Lower lobe of right lung (tissue), 2 donors: ENCODE measurements at regions not wholly inside any gene's neighbourhood (a gene's known extent, or its start where the extent isn't known, plus 50 kb on each side); places are given as distances from the start of the nearest gene placed in this dataset.

ENCODE experiments used
- ATAC-seq, 2 donors: fragments of 200-7000 bp; cut with Tn5 transposase; one replicate each; pipeline ENCODE4 v1.9.1; 2020 to 2022; ENCODE audit warnings: mild to moderate bottlenecking in 2 of 2, moderate library complexity in 2 of 2
- DNase-seq: peaks from one replicate; pipeline ENCODE4 v3.0.0-alpha.2; 2020
- H3K27ac ChIP-seq: fragments of 200-600 bp; one replicate; pipeline ENCODE4 v1.8.0; 2022
- H3K27me3 ChIP-seq: fragments of 200-600 bp; one replicate; pipeline ENCODE4 v1.8.0; 2022; ENCODE audit warnings: low read depth
- H3K36me3 ChIP-seq: fragments of 200-600 bp; one replicate; pipeline ENCODE4 v1.8.0; 2022; ENCODE audit warnings: mild to moderate bottlenecking
- H3K4me1 ChIP-seq: fragments of 200-600 bp; one replicate; pipeline ENCODE4 v1.8.0; 2022
- H3K4me3 ChIP-seq: fragments of 200-600 bp; one replicate; pipeline ENCODE4 v1.8.0; 2022; ENCODE audit warnings: mild to moderate bottlenecking
- H3K9me3 ChIP-seq: fragments of 200-600 bp; one replicate; pipeline ENCODE4 v1.8.0; 2022
- CTCF ChIP-seq: fragments of 200-600 bp; IDR thresholded peaks from one replicate; pipeline ENCODE4 v1.8.0; 2022; ENCODE audit warnings: antibody characterized with exemption, mild to moderate bottlenecking
- intact Hi-C: fragments of 100-400 bp; cut with DNase I; formaldehyde crosslinking; loops from one replicate; pipeline ENCODE4 v1.11.0; 2022
- donor health status: DM: no; HTN: yes; CAD: no; lungs with severe emphysema.

- Histone ChIP-seq H3K4me3 (no peak overlapping the region), H3K27me3 (no peaks in the 10 kb centered on the region), H3K36me3 (no peaks in the 10 kb centered on the region), H3K9me3 (no peaks in the 10 kb centered on the region), H3K27ac (no peak overlapping the region), H3K4me1 (no peaks in the 10 kb centered on the region)
- TF ChIP-seq CTCF = no peak
- intact Hi-C loops = no loop called here
- no peak for ATAC-seq
- no peak for DNase-seq
These were observed 810.6 kb downstream of the CDH11 start for GRCh38 chr16:64311241-64311640.

- H3K4me3 ChIP-seq = no peak overlapping the region
- no peaks in the 10 kb centered on the region for H3K36me3 ChIP-seq
- no peaks in the 10 kb centered on the region for H3K9me3 ChIP-seq
- no peak overlapping the region for H3K27ac ChIP-seq
- H3K27me3 ChIP-seq = no peaks in the 10 kb centered on the region
- DNase-seq = no peak
- intact Hi-C loops = no loop called here
- no peak for TF ChIP-seq CTCF
- no peaks in the 10 kb centered on the region for H3K4me1 ChIP-seq
- ATAC-seq = no peak
These were observed 812.3 kb downstream of the CDH11 start for GRCh38 chr16:64309398-64310110.

- DNase-seq = no peak
- ATAC-seq = no peak
- no peaks in the 10 kb centered on the region for H3K4me1 ChIP-seq
- H3K27me3 ChIP-seq = no peaks in the 10 kb centered on the region
- TF ChIP-seq CTCF = no peak
- H3K27ac ChIP-seq = no peak overlapping the region
- H3K36me3 ChIP-seq = no peaks in the 10 kb centered on the region
- intact Hi-C loops = no loop called here
- H3K4me3 ChIP-seq = no peak overlapping the region
- H3K9me3 ChIP-seq = no peaks in the 10 kb centered on the region
These were observed 813.1 kb downstream of the CDH11 start for GRCh38 chr16:64308721-64309120.

GRCh38 chr16:64307431-64307830, 814.4 kb downstream of the CDH11 start:
- Histone ChIP-seq H3K4me1 (no peaks in the 10 kb centered on the region), H3K27ac (no peak overlapping the region), H3K27me3 (no peaks in the 10 kb centered on the region), H3K9me3 (no peaks in the 10 kb centered on the region), H3K36me3 (no peaks in the 10 kb centered on the region), H3K4me3 (no peak overlapping the region)
- DNase-seq (no peak), ATAC-seq (no peak)
- intact Hi-C loops = no loop called here
- TF ChIP-seq CTCF = no peak

- Histone ChIP-seq H3K27ac (no peak overlapping the region), H3K36me3 (no peaks in the 10 kb centered on the region), H3K4me3 (no peak overlapping the region), H3K9me3 (no peaks in the 10 kb centered on the region), H3K27me3 (no peaks in the 10 kb centered on the region), H3K4me1 (no peaks in the 10 kb centered on the region)
- TF ChIP-seq CTCF = no peak
- no peak for ATAC-seq
- intact Hi-C loops = no loop called here
- DNase-seq = no peak
These were observed 816.2 kb downstream of the CDH11 start for GRCh38 chr16:64305663-64306062.
